HG03565 (cell line): ENCODE measurements at regions not wholly inside any gene's neighbourhood (a gene's known extent, or its start where the extent isn't known, plus 50 kb on each side); places are given as distances from the start of the nearest gene placed in this dataset.
"Not testable (repeated sequence)": the region's sequence is repeated elsewhere in the genome, so short reads cannot be mapped to it uniquely, and the experiment has no call there.

Source experiments
- ATAC-seq: cut with Tn5 transposase; IDR thresholded peaks from one replicate; pipeline ENCODE4 v1.9.1; 2021; ENCODE audit warnings: mild to moderate bottlenecking, moderate library complexity; ENCODE audit not compliant: unreplicated experiment

DNA sequence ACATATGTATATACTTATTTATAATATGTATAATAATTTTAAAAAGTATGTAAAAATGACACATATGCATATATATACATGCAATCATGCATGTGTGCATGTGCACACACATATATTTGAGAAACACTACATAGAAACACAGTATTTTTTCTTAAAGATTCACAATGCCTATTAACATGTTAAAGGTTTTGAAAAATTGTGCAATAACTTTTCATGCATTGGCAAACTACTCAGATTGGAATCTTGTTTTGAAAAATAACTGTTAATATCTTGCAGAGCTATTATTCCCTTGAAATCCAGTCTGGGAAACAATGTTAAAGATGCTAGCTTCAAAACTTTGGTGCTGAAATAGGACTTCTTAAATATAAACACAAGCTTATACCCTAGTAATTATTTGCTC lies 256.2 kb upstream of the P2RY1 start:
- no peak for ATAC-seq

DNA sequence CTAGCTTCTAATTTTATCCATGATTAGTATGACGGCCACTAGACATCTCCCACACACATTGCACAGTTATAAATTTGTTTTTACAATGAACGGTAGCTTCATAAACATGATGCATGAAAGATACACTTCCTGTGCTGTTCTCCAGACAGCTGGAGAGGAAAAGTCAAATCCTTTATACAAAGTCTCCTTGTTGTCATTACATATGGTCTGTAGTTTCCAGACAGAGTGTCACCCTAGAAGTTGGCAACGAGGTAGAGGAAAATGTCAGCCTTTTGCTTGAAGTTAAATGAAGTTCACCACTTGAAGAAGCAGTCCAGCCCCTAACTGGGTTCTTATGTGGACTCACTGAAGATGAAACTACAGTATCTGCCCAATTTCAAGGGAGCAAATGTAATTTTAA lies 253.0 kb upstream of the P2RY1 start:
- no peak for ATAC-seq

DNA sequence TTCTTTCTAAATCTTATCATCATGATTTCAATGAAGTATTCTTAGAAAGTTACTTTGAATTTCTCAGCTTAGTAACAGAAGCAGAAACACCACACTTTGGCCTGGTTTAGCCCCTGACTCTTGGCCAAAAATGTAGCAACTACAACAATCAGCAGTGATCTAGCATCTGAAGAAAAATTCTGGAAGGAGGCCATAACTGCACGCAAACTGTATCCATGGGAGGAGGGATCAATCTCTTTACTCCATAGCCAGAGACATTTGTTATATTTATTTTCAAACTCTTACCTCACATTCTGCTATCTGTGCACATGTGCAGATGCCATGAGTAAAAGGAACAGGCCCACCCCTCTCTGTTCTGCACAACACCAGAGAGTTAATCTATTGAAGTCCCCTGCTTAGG lies 251.0 kb upstream of the P2RY1 start:
- no peak for ATAC-seq

DNA sequence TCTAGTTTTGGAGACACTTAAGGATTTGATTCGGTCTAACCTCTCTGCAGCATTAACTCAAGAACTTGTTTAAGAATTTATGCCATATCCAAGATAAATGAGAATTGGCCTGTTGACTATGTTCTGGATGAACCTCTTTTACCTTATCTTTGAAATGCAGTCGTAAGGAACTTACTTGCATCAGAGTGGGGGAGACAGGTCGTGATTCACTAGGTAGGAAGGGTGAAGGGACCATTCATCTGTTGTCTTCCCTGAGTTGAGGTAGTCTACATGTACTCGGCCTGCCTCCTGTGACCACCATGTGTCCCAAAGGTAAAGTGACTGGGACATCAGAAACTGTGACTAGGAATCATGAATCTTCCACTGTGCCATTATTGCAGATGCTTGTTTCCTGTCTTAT lies 248.0 kb upstream of the P2RY1 start:
- no peak for ATAC-seq

DNA sequence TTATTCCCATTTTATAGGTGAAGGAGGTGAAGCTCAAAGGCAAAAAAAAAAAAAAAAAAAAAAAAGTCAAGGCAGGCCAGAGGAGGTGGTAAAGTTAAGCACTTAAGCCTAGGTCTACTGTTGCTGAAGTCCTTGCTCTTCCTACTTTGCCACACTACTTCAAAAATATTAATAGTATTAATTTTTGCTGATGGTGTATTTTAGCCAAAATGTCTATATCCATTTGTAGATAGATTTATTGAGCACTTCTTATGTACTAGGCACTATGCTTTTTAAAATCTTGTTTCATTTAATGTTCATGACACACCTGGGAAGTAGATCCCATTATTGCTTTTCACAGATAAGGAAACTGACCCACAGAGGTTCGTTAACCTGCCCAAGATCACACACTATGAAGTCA lies 247.1 kb upstream of the P2RY1 start:
- ATAC-seq, result no peak

DNA sequence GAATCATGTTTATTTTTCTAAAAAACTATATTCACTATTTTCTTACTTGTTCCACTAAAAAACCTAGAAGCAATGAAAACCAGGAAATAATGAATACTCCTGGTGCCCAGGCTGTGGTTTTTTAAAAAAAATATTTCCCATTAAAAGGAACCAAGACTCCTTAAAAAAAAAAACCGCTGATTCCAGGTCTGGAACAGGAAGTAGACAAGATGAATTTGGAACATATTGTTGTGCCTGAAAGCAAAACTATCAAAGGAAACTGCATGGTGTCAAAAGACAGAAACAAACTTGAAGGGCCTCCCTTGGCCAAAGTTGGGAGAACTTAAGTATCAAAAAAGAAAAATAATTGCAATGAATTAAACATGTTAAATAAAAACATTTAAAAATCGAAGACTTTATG lies 245.3 kb upstream of the P2RY1 start:
- ATAC-seq, result no peak

DNA sequence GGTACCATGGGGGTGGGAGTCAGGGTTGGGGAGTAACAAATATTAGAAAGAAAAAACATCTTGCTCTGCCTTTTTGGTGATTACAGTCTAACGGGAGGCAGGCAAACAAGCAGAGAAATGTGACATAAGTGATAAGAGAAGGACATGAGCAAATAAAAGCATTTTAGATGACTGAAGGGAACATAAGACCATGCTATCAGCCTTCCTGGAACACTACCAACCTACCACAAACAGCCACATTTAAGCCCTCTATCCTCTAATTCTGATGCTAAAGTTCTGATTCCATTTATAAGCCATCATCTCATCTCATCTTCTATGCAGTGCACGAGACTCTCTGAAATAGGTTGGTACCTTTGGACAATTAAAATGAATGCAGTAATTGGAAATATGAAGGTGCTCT lies 243.4 kb upstream of the P2RY1 start:
- no peak for ATAC-seq

DNA sequence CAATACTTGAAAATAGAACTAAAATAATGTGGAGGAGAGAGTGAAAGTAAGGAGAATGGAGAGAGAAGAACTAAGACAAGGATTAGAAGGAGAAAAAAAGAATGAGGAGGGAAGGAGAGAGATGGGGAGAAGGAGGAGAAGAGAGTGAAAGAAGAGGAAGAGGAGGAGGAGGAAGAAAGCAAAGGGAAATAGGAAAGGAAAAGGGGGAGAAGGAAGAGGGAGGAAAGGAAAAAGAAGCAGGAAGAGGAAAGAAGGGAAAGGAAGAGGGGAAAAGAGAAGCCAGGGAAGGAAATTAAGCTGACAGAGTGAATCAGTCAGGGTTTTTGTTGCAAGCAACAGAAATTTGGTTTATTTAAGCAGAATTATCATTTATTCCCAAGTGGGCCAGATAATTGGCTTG lies 241.7 kb upstream of the P2RY1 start:
- ATAC-seq, result no peak

DNA sequence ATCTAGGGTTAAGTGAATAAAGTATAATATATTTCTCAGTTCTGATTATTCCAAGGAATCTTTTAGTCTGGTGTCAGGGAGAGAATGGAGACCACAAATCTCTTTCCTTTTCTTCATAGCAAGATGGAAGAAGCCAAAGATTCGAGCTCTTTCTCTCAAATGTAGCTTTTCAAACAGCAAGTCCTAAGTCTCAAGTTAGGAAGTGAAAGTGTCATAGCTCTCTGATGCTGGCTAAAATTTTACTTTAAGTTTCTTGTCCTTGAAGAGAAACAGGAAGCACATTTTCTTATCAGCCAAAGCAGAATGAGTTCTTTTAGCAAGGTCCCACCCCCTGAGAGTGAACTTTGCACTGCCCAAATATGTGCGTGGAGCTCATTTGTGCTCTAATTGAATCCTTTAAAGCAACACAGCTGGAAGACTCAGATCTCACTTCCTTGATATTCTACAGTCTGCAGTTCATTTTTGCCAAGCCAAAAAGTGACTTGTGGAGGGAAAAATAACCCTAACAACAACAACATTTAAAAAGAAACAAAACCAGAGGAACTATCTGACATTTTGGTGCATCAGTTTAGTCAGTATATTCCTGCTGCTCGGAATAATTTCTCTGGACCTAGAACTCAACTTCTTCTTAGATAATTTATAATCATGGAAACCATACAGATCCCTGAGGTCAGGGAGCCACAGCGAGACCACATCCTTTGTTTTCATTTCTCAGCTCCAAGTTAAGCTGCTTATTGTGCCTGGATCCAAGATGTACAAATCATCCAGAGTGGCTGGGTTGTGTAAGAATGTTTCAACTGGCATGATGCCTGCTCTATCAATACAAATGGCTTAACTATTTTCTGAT lies 238.7 kb upstream of the P2RY1 start:
- ATAC-seq, result peak; percentile 99

DNA sequence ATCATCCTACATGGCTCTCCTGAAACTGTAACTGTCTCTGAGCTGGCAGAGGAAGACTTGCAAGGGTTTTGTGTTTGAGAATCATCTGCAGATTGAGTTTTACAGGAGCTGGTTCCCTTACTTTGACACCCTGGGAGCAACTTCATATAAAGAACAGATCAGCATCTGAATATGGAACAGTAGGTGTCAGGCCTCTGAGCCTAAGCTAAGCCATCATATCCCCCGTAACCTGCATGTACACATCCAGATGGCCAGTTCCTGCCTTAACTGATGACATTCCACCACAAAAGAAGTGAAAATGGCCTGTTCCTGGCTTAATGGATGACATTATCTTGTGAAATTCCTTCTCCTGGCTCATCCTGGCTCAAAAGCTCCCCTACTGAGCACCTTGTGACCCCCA lies 238.1 kb upstream of the P2RY1 start:
- not testable (repeated sequence) for ATAC-seq

DNA sequence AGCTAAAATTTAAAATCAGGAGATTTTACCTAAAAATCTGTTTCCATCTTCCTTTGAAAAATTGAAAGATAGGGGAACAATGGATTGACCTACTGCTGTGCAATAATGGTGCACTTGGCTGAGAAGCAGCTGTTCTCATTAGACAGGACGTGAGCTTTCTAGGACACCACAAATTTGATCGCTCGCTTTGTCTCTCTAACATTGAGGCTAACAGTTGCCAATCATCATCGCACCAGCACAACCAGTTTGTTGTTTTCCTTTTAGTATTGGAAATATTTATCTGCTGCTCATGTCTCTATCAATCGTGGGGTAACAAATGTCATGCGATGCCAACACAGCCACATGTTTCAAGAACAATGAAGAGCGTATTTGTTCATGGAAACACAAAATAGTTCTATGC lies 228.8 kb upstream of the P2RY1 start:
- ATAC-seq, result no peak

DNA sequence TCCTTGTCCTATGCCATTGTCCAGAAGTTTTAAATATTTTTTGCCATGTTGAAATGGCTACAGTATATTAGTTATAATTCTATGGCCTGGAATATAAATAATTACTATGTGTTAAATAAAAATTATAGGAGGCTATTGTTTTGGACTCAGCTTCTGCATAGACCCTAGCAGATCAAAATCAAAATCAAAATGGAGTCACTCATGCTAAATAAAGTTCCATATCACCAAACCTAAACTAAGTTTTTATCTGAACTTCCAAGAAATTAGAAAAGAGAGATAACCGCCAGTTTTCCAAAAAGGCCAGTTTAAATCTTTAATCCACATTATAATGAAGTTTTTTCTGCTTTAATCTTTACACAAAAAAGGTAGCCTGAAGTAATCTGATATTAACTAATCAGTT lies 227.8 kb upstream of the P2RY1 start:
- no peak for ATAC-seq

DNA sequence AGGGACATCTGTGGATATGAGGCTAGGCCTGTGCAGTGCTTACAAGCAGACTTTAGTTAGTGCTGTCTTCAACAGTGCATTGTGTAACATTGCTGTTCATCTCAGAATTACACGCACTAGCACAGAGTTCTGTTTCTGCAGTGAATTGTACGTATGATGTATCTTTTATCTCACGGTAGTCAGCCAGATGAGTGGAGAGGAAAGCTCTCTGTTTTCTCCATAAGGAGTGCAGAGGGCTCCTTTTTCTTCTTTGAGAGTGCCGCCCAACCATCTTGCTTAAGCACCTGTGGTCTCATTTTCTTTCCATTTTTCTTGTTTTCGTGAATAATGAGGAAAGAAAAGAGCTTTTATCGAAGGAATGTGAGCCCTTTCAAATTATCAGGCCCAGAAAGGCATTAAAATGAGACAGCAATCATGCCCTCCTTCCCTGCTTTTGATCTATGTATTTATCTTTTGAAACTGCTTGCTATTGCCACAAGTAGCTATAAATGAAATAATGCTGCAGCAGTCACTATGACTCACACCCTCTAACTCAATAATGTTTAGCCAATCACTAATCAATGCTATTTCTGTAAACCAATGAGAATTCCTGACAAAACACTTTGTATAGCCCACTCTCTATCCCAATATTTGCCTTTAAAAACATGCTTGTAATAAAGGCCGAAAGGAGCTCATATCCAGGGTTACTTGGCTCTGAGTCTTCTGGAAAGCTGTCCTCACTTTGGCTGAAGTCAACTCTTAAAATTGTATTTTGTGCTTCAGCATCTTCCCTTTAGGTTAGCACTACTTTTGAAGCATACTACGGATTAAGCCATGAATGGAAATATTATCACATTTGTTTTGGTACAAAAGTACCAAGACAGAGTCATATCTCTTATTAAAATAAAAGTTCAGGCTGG lies 226.0 kb upstream of the P2RY1 start:
- ATAC-seq, result no peak

DNA sequence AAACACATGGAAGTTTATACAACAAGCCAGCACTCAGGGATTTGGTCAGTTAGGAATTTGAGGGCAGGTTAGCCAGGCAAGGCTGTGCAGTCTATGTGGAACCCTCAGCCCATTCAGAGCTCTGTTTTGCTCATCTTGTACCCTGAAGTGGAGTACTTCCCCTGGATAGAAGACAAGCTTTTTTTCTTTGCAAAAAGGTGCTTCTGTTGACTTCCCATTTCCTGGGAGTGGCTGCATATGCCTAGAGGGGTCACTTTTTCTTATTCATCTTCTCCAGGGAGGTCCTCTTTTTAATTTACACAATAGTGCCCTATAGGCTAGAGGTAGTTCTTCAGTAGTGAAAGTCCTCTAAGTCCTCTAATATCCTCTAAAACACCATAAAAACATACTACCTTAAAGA lies 225.0 kb upstream of the P2RY1 start:
- no peak for ATAC-seq

DNA sequence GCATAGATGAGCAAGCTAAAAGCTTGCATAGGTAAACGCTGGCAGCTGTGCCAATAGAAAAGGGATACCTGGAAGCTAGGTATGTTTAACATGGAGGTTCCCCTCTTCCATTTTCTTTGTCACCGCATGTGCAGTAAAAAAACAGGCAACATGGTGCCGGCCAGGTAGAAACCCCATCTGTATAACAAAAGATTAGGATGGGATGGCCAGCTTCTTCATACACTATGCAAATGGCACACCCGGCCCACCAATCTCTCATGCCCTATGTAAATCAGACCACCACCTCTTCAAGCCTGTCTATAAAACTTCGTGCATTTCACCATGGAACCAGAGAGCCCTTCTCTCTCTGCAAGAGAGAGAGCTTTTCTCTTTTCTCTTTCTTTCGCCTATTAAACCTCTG lies 224.3 kb upstream of the P2RY1 start:
- ATAC-seq, result no peak

DNA sequence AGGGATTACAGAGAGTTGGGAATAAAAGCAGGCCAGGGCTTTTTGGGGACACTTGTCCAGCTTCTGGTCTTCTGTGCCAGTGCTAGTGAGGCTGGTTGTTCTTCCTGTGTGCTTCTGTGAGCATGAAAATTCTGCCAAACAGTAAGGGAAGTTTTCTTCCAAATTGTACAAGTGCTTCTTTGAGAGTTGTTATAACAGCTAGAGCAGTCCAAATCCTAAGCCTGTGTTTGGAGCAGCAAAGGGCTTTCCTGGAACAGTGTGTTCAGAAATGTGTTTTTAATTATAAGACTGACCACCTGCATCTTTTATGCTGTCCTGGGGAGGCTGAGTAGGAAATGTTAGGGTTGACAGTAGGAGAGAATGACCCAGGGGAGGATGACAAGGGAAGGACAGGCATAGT lies 223.0 kb upstream of the P2RY1 start:
- ATAC-seq, result no peak

DNA sequence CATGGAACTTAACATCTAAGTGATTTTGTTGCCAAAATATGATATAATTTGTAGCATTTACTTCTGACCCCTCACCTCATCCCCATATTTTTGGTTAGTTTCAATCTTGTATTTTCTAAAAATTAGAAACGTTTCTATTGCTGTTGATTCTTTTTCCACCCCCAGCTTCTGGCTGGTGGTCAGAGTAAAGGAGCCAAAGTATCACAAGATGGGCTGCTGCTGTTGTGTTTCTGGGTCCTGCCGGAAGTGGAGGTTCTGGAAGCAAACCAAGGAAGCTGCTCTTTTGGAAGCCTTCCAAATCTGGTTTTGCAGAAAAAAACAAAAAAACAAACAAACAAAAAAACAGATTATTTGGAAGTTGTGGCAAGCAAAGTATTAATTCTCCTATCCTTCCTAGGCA lies 221.1 kb upstream of the P2RY1 start:
- no peak for ATAC-seq

DNA sequence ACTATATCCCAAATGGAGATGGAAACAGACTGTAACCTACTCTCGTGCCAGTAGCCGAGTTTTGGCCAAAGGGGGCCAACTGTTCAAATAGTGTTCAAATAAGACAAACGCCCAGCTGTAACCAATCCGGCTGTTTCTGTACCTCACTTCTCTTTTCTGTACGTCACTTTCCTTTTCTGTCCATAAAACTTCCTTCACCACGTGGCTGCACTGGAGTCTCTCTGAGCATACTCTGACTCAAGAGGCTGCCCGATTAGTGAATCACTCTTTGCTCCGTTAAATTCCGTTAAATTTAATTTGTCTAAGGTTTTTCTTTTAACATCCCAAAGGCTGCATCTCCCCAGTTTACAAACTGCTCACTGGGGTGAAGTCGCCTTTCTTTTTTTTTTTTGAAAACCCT lies 219.2 kb upstream of the P2RY1 start:
- ATAC-seq, result no peak

DNA sequence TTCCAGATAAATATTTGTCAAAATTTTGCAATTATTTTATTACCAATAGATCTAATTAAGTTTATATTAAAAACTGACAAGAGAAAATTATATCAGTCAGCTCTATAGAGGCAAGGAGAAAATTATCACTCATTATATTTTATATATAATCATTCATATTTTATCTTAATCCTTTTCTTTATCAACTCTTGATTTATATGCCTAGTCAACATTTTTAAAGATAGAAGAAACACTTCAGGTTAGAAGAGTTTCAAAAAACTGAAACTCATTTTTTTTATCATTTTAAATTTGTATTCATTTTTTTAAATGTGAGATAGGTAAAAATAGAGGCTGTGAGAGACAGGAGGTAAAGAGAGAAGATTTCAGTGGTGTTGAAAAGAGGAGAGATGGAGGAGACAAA lies 217.3 kb upstream of the P2RY1 start:
- ATAC-seq, result no peak

DNA sequence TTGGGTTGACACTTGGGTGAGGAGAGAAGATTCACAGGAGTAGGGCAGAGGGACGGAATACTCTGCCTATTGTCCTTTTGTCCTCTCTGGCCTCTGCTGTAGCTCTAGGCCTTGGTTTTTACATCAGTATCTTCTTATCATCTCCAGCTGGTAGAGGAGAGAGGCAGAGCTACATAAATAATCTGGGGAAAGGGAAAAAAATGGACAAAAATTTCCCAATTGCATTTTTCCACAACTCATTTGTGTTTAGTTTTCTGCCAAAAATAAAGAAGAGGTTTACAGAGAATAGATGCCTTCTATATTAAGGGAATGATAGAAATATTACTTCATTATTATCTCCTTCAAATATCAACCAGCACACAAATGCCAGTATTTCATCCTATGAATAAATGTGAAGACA lies 216.4 kb upstream of the P2RY1 start:
- ATAC-seq, result no peak

DNA sequence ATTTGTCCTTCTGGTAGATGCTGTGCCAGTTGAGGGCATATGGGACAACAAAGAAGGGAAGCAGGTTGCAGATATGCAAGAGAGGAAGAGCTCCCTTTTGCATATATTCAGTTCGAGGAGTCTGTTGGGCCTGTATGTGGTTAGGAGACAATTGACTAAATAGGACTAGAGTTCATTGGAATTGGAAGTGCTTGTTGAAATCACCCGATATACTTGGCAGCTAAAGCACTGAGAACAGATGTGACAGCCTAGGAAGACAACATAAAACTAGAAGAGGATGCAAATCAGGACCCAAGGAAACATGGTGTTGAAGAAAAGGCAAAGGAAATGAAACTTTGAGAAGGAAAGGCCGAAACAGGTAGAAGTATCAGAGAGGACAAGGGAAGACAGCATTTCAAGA lies 215.2 kb upstream of the P2RY1 start:
- no peak for ATAC-seq

DNA sequence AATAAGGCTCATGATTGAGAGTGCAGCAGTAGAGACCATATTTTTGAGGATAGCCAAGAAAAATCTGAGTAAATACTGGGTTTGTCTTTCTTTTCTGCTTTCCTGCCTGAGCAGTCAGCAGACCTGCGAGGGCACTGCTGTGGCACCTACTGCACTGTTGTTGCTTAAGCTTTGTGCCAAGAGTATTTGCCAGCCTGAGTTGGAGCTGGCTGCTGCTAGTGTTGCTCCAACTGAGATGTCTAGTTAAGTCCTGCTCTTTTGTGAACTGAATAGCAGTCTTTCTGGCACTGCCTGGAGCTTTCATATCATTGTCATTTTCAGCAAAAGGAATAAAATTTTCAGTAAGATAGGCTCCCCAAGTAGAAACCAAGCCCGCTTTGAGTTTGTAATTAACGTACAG lies 214.5 kb upstream of the P2RY1 start:
- ATAC-seq, result no peak
